Activated CD8-positive, alpha-beta memory T cell treated with anti-CD3 and anti-CD28 coated beads, Interleukin-2, amount 10 ng/mL, durations not matched to agents 7 days and 5 days (primary cell): ENCODE measurements at regions not wholly inside any gene's neighbourhood (a gene's known extent, or its start where the extent isn't known, plus 50 kb on each side); places are given as distances from the start of the nearest gene placed in this dataset.

Experiments used
- ATAC-seq: fragments of 150-1000 bp; cut with Tn5 transposase; one replicate; pipeline ENCODE4 v1.10.0; 2021; ENCODE audit warnings: moderate library complexity
- CTCF ChIA-PET: fragments of 350-600 bp; sonication (Branson Sonifier 250); formaldehyde crosslinking; loops from one replicate; lab custom pipeline; 2021; ENCODE audit warnings: antibody characterized with exemption; lab: Charles Lee
- DNase-seq: peaks from one replicate; pipeline ENCODE4 v3.0.0-alpha.2; 2020
- H3K27ac Mint-ChIP-seq: one replicate; pipeline ENCODE4 v1.8.0; 2021; ENCODE audit warnings: mild to moderate bottlenecking, mixed read lengths
- H3K27me3 Mint-ChIP-seq: one replicate; pipeline ENCODE4 v1.8.0; 2021; ENCODE audit warnings: mixed read lengths
- H3K36me3 Mint-ChIP-seq: one replicate; pipeline ENCODE4 v1.8.0; 2021; ENCODE audit warnings: mild to moderate bottlenecking, mixed read lengths
- H3K4me1 Mint-ChIP-seq: one replicate; pipeline ENCODE4 v1.8.0; 2021; ENCODE audit warnings: mixed read lengths
- H3K4me3 Mint-ChIP-seq: one replicate; pipeline ENCODE4 v1.8.0; 2021; ENCODE audit warnings: mild to moderate bottlenecking, moderate library complexity, mixed read lengths
- H3K9me3 Mint-ChIP-seq: one replicate; pipeline ENCODE4 v1.8.0; 2022; ENCODE audit warnings: low read depth, mixed read lengths

DNA sequence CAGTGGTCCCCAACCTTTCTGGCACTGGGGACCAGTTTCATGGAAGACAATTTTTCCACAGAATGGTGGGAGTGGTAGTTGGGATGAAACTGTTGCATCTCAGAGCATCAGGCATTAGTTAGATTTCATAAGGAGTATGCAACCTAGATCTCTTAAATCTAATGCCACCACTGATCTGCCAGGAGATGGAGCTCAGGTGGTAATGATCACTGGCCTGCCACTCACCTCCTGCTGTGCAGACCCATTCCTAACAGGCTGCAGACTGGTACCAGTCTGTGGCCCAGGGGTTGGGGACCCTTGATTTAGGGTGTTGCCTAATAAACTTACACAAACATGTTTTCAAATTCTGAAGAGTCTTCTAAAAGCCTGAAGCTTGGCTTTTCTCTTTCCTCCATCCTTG is 261.3 kb downstream of the CDH19 start:
- CTCF ChIA-PET, result no interaction called here
- Mint-ChIP-seq H3K4me3 (no peak overlapping the region), H3K9me3 (peaks cover 7% of the 10 kb centered on the region), H3K27ac (no peak overlapping the region), H3K4me1 (no peaks in the 10 kb centered on the region), H3K36me3 (no peaks in the 10 kb centered on the region), H3K27me3 (no peaks in the 10 kb centered on the region)
- DNase-seq (no peak), ATAC-seq (no peak)

DNA sequence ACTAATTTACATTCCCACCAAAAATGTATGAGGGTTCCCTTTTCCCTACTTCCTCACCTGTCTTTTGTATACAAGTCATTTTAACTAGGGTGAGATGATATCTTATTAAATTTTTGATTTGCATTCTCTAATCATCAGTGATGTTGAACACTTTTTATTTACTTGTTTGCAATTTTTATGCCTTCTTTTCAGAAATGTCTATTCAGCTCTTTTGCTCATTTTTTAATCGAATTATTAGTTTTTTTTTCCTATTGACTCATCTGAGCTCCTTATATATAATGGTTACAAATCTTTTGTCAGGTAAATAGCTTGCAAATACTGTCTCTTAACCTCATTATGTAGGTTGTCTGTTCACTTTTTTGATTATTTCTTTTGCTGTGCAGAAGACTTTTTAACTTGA is 269.4 kb downstream of the CDH19 start:
- H3K9me3 Mint-ChIP-seq, result peaks cover 12% of the 10 kb centered on the region
- no peaks in the 10 kb centered on the region for H3K36me3 Mint-ChIP-seq

DNA sequence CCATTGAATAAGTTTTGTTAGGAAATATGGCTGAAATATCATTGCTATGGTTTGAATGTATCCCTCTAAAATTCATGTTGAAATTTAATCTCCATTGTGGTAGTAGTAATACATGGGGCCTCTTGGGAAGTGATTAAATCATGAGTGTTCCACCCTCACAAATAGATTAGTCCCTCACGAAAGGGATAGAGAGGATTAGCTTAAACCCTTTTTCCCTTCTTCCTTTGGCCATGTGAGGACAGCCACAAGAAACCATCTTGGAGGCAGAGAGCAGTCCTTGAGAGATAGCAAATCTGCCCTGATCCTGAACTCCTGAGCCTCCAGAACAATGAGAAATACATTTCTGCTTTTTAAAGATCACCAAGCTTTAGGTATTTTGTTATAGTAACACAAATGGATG is 274.2 kb downstream of the CDH19 start:
- CTCF ChIA-PET, result no interaction called here
- H3K27me3 Mint-ChIP-seq, result no peaks in the 10 kb centered on the region
- H3K4me3 Mint-ChIP-seq, result no peak overlapping the region
- ATAC-seq (no peak), DNase-seq (no peak)
- H3K9me3 Mint-ChIP-seq, result peaks cover 7% of the 10 kb centered on the region
- H3K4me1 Mint-ChIP-seq, result no peaks in the 10 kb centered on the region
- H3K36me3 Mint-ChIP-seq, result no peaks in the 10 kb centered on the region
- no peak overlapping the region for H3K27ac Mint-ChIP-seq

More for the DNA sequence above, 269.4 kb downstream of the CDH19 start:
- Mint-ChIP-seq H3K27me3 (no peaks in the 10 kb centered on the region), H3K27ac (no peak overlapping the region), H3K4me3 (no peak overlapping the region), H3K4me1 (no peaks in the 10 kb centered on the region)
- DNase-seq, result no peak
- ATAC-seq, result no peak
- CTCF ChIA-PET, result no interaction called here

- no peak for DNase-seq
- H3K4me1 Mint-ChIP-seq, result no peaks in the 10 kb centered on the region
- ATAC-seq, result no peak
- H3K27ac Mint-ChIP-seq, result no peak overlapping the region
- H3K36me3 Mint-ChIP-seq, result no peaks in the 10 kb centered on the region
- H3K9me3 Mint-ChIP-seq, result peaks cover 6% of the 10 kb centered on the region
- H3K27me3 Mint-ChIP-seq, result no peaks in the 10 kb centered on the region
- CTCF ChIA-PET, result no interaction called here
- no peak overlapping the region for H3K4me3 Mint-ChIP-seq
Measured at GRCh38 chr18:66328296-66328878, 275.5 kb downstream of the CDH19 start.

- H3K9me3 Mint-ChIP-seq, result peaks cover 3% of the 10 kb centered on the region
- no peak overlapping the region for H3K4me3 Mint-ChIP-seq
- H3K4me1 Mint-ChIP-seq, result no peaks in the 10 kb centered on the region
- ATAC-seq (no peak), DNase-seq (no peak)
- H3K36me3 Mint-ChIP-seq, result no peaks in the 10 kb centered on the region
- CTCF ChIA-PET, result no interaction called here
- no peaks in the 10 kb centered on the region for H3K27me3 Mint-ChIP-seq
- no peak overlapping the region for H3K27ac Mint-ChIP-seq
Measured at GRCh38 chr18:66325251-66325650, 278.6 kb downstream of the CDH19 start.

DNA sequence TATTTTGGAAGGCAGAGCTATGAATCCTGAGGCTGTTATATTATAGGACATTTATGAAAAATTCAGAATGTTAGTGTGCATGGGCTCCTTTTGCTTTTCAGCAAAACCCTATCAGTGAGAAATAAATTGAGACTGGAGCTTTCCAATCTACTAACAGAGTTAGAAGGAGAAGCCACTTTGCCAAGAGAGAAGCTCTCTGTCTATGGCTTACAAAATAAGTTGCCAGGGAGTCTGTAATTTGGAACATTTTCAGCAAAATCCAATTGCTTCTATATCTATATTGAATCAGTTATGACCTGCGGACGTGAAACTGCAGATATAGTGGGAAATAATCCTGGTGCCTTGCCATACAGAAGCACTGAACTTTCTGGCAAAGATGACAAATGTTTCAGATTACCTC is 279.3 kb downstream of the CDH19 start:
- DNase-seq, result no peak
- CTCF ChIA-PET, result no interaction called here
- ATAC-seq, result no peak
- Mint-ChIP-seq H3K36me3 (no peaks in the 10 kb centered on the region), H3K27ac (no peak overlapping the region), H3K4me3 (no peak overlapping the region), H3K4me1 (no peaks in the 10 kb centered on the region), H3K9me3 (peaks cover 3% of the 10 kb centered on the region), H3K27me3 (no peaks in the 10 kb centered on the region)

GRCh38 chr18:66317243-66318090 is 286.4 kb downstream of the CDH19 start:
- Mint-ChIP-seq H3K4me3 (no peak overlapping the region), H3K9me3 (no peaks in the 10 kb centered on the region), H3K27ac (no peak overlapping the region), H3K27me3 (no peaks in the 10 kb centered on the region), H3K36me3 (no peaks in the 10 kb centered on the region), H3K4me1 (no peaks in the 10 kb centered on the region)
- CTCF ChIA-PET, result no interaction called here
- ATAC-seq (no peak), DNase-seq (no peak)

GRCh38 chr18:66316701-66317100 is 287.2 kb downstream of the CDH19 start:
- Mint-ChIP-seq H3K9me3 (no peaks in the 10 kb centered on the region), H3K4me1 (no peaks in the 10 kb centered on the region), H3K36me3 (no peaks in the 10 kb centered on the region), H3K4me3 (no peak overlapping the region), H3K27ac (no peak overlapping the region), H3K27me3 (no peaks in the 10 kb centered on the region)
- ATAC-seq (no peak), DNase-seq (no peak)
- CTCF ChIA-PET, result no interaction called here

DNA sequence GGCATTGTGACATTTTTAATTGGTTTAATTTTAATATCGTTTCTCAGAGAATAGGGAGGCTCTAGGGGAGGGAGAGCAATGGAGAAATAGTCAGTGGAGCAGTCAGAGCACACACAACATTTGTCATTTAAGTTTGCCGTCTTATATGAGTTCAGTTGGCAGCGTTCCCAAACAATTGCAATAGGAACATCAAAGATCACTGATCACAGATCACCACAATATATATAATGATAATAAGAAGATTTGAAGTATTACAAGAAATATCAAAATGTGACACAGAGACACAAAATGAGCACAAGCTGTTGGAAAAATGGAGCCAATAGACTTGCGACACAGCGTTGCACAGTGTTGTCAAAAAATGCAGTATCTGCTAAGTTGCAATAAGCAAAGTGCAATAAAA is 303.7 kb downstream of the CDH19 start:
- no peaks in the 10 kb centered on the region for H3K27me3 Mint-ChIP-seq
- CTCF ChIA-PET, result no interaction called here
- H3K27ac Mint-ChIP-seq, result no peak overlapping the region
- H3K4me1 Mint-ChIP-seq, result no peaks in the 10 kb centered on the region
- no peak for ATAC-seq
- H3K36me3 Mint-ChIP-seq, result no peaks in the 10 kb centered on the region
- peaks cover 6% of the 10 kb centered on the region for H3K9me3 Mint-ChIP-seq
- no peak for DNase-seq
- no peak overlapping the region for H3K4me3 Mint-ChIP-seq

DNA sequence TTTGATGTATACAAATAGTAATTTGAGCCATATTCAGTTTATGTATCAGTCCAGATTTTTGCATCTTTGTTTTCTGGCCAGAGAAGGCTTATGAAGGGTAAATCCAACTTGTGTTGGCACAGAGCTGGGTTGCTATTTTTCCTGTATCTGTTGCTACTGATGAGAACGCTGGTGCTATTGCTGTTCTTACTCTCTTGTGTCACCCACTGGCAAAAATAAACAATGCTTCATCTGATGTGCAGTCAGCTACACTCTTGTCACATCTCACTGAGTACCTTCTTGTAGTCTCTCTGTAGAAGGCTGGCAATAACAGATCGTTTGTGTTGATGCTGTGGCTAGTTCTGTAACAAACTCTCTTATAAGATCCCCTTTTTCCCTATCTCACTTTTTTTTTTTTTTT is 323.4 kb downstream of the CDH19 start:
- DNase-seq, result no peak
- no peak for ATAC-seq
- no peak overlapping the region for H3K4me3 Mint-ChIP-seq
- CTCF ChIA-PET, result no interaction called here
- H3K9me3 Mint-ChIP-seq, result peaks cover 4% of the 10 kb centered on the region
- no peaks in the 10 kb centered on the region for H3K27me3 Mint-ChIP-seq
- H3K4me1 Mint-ChIP-seq, result no peaks in the 10 kb centered on the region
- no peak overlapping the region for H3K27ac Mint-ChIP-seq
- H3K36me3 Mint-ChIP-seq, result no peaks in the 10 kb centered on the region

- Mint-ChIP-seq H3K27ac (no peak overlapping the region), H3K4me1 (no peaks in the 10 kb centered on the region), H3K27me3 (no peaks in the 10 kb centered on the region), H3K4me3 (no peak overlapping the region), H3K9me3 (peaks cover 4% of the 10 kb centered on the region), H3K36me3 (no peaks in the 10 kb centered on the region)
- DNase-seq, result no peak
- no peak for ATAC-seq
- CTCF ChIA-PET, result no interaction called here
Measured at GRCh38 chr18:66271962-66272361, 331.9 kb downstream of the CDH19 start.

DNA sequence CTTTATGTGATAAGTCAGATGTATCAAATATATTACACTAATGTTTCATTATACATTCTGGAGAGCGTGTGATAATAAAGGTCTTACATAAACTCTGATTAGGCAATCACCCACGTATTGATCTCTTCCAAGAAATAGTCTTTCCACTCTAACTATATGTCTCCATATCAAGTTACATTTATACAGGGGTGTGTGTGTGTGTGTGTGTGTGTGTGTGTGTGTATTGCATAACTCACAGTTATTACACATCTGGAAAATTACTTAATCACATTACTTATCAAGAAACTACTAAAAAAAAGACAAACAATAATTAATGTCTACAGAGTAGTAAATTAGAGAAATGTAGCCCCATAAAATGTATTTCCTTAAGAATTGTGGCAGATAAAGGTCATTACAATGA is 339.8 kb downstream of the CDH19 start:
- Mint-ChIP-seq H3K27ac (no peak overlapping the region), H3K4me1 (no peaks in the 10 kb centered on the region), H3K4me3 (no peak overlapping the region), H3K36me3 (no peaks in the 10 kb centered on the region), H3K9me3 (peaks cover 2% of the 10 kb centered on the region), H3K27me3 (no peaks in the 10 kb centered on the region)
- DNase-seq (no peak), ATAC-seq (no peak)
- CTCF ChIA-PET, result no interaction called here

GRCh38 chr18:66254121-66254520 is 349.8 kb downstream of the CDH19 start:
- Mint-ChIP-seq H3K27me3 (no peaks in the 10 kb centered on the region), H3K27ac (no peak overlapping the region), H3K9me3 (peaks cover 6% of the 10 kb centered on the region), H3K4me1 (no peaks in the 10 kb centered on the region), H3K4me3 (no peak overlapping the region), H3K36me3 (no peaks in the 10 kb centered on the region)
- CTCF ChIA-PET, result no interaction called here
- DNase-seq (no peak), ATAC-seq (no peak)

GRCh38 chr18:66252703-66253102 is 351.2 kb downstream of the CDH19 start:
- CTCF ChIA-PET, result no interaction called here
- Mint-ChIP-seq H3K36me3 (no peaks in the 10 kb centered on the region), H3K9me3 (peaks cover 3% of the 10 kb centered on the region), H3K4me1 (no peaks in the 10 kb centered on the region), H3K4me3 (no peak overlapping the region), H3K27ac (no peak overlapping the region), H3K27me3 (no peaks in the 10 kb centered on the region)
- no peak for ATAC-seq
- no peak for DNase-seq
